Keratinocyte (primary cell): ENCODE measurements at regions not wholly inside any gene's neighbourhood (a gene's known extent, or its start where the extent isn't known, plus 50 kb on each side); places are given as distances from the start of the nearest gene placed in this dataset.

Source experiments
- DNase-seq: peaks from one replicate; pipeline ENCODE4 v3.0.0-alpha.2; 2011; ENCODE audit warnings: low read depth, missing footprints, low spot score
- FAIRE-seq: peaks from 2 replicates; lab custom pipeline; 2011; peaks lifted over from hg19 to GRCh38; lab: Jason Lieb, UNC
- H2AFZ ChIP-seq: 2 replicates; pipeline ENCODE4 v1.6.0; 2012; ENCODE audit warnings: low read length, control low read depth, inconsistent platforms; ENCODE audit not compliant: control insufficient read depth
- H3K27ac ChIP-seq: 2 replicates; pipeline ENCODE4 v1.5.1; 2011; ENCODE audit warnings: low read length; ENCODE audit not compliant: control insufficient read depth, insufficient read depth
- H3K27me3 ChIP-seq: 3 replicates; pipeline ENCODE4 v1.6.0; 2011; ENCODE audit warnings: low read length; ENCODE audit not compliant: control insufficient read depth, insufficient read depth; ENCODE audit errors: extremely low read depth
- H3K36me3 ChIP-seq, 2 experiments: 2 replicates in 1 of 2; 3 replicates in 1 of 2; pipeline ENCODE4 v1.5.1; 2011; ENCODE audit warnings: low read length in 2 of 2, mild to moderate bottlenecking in 1 of 2; ENCODE audit not compliant: control insufficient read depth in 2 of 2, insufficient read depth in 2 of 2; ENCODE audit errors: extremely low read depth in 1 of 2
- H3K4me1 ChIP-seq: 3 replicates; pipeline ENCODE4 v1.5.1; 2011; ENCODE audit warnings: low read length; ENCODE audit not compliant: control insufficient read depth, insufficient read depth; ENCODE audit errors: extremely low read depth
- H3K4me2 ChIP-seq: 3 replicates; pipeline ENCODE4 v1.6.0; 2011; ENCODE audit warnings: low read depth, low read length; ENCODE audit not compliant: control insufficient read depth, insufficient read depth; ENCODE audit errors: extremely low read depth
- H3K4me3 ChIP-seq, 3 experiments: fragments of 200-600 bp in 1 of 3; sonication (generic) in 1 of 3; 2 replicates in 2 of 3; 3 replicates in 1 of 3; pipeline ENCODE4 v1.5.1; 2011 to 2016; ENCODE audit warnings: low read length in 3 of 3, mild to moderate bottlenecking in 3 of 3, control low read depth in 2 of 3, inconsistent platforms in 1 of 3, low read depth in 1 of 3, mixed read lengths in 1 of 3, mixed run types in 1 of 3, moderate library complexity in 1 of 3; ENCODE audit not compliant: control insufficient read depth in 2 of 3, insufficient read depth in 2 of 3; ENCODE audit errors: extremely low read depth in 1 of 3
- H3K79me2 ChIP-seq: 2 replicates; pipeline ENCODE4 v1.6.0; 2012; ENCODE audit warnings: low read length; ENCODE audit not compliant: control insufficient read depth, insufficient read depth
- H3K9ac ChIP-seq: 3 replicates; pipeline ENCODE4 v1.6.0; 2011; ENCODE audit warnings: low read length; ENCODE audit not compliant: control insufficient read depth, insufficient read depth; ENCODE audit errors: extremely low read depth
- H3K9me1 ChIP-seq: 3 replicates; pipeline ENCODE4 v1.6.0; 2011; ENCODE audit warnings: low read length; ENCODE audit not compliant: control insufficient read depth, insufficient read depth; ENCODE audit errors: extremely low read depth
- H3K9me3 ChIP-seq: 2 replicates; pipeline ENCODE4 v1.5.1; 2012; ENCODE audit warnings: low read depth, low read length; ENCODE audit not compliant: control insufficient read depth
- H4K20me1 ChIP-seq: 3 replicates; pipeline ENCODE4 v1.6.0; 2011; ENCODE audit warnings: low read length; ENCODE audit not compliant: control insufficient read depth, insufficient read depth; ENCODE audit errors: extremely low read depth
- CTCF ChIP-seq, 3 experiments: IDR thresholded peaks in 1 of 3; conservative IDR thresholded peaks in 1 of 3; optimal IDR thresholded peaks in 1 of 3; 2 replicates in 2 of 3; 3 replicates in 1 of 3; pipeline versions ENCODE3 to v1.5.1; 2011; ENCODE audit warnings: low read length in 3 of 3, mild to moderate bottlenecking in 3 of 3, moderate library complexity in 2 of 3, control low read depth in 1 of 3, inconsistent platforms in 1 of 3; ENCODE audit not compliant: insufficient read depth in 2 of 3; ENCODE audit errors: extremely low read depth in 1 of 3
- EZH2 ChIP-seq: IDR thresholded peaks from one replicate; pipeline ENCODE4 v1.6.1; 2012; ENCODE audit warnings: inconsistent platforms, mild to moderate bottlenecking, low read length, moderate library complexity
- dilution Hi-C: fragments of 300-500 bp; cut with MboI; formaldehyde crosslinking; loops from one replicate; pipeline ENCODE4 v1.7.0; 2020; ENCODE audit warnings: low sequenced_read_pairs; ENCODE audit not compliant: extremely low pct_ligation_motif_present

GRCh38 chr3:72154391-72155335, 369.7 kb upstream of the PROK2 start:
- Histone ChIP-seq H3K79me2 (no peaks in the 10 kb centered on the region), H3K36me3 (no peaks in the 10 kb centered on the region), H3K9me3 (peaks cover 2% of the 10 kb centered on the region), H3K4me2 (no peak overlapping the region), H3K9ac (no peak overlapping the region), H4K20me1 (no peaks in the 10 kb centered on the region), H3K4me3 (no peak overlapping the region), H3K27ac (no peak overlapping the region), H3K9me1 (no peaks in the 10 kb centered on the region), H2AFZ (no peak overlapping the region), H3K27me3 (peaks cover 5% of the 10 kb centered on the region), H3K4me1 (no peaks in the 10 kb centered on the region)
- FAIRE-seq = no peak
- dilution Hi-C loops = no loop called here
- TF ChIP-seq EZH2 (no peak), CTCF (optimal IDR thresholded peaks at IDR 0.05 in 1 of 3, IDR thresholded peaks at IDR 0.05 in 1 of 3, conservative IDR thresholded peaks at IDR 0.05 in 1 of 3; ENCODE audit: extremely low read depth in 1 of 3, insufficient read depth in 2 of 3, low read length in 3 of 3) (no peak)
- DNase-seq = no peak

DNA sequence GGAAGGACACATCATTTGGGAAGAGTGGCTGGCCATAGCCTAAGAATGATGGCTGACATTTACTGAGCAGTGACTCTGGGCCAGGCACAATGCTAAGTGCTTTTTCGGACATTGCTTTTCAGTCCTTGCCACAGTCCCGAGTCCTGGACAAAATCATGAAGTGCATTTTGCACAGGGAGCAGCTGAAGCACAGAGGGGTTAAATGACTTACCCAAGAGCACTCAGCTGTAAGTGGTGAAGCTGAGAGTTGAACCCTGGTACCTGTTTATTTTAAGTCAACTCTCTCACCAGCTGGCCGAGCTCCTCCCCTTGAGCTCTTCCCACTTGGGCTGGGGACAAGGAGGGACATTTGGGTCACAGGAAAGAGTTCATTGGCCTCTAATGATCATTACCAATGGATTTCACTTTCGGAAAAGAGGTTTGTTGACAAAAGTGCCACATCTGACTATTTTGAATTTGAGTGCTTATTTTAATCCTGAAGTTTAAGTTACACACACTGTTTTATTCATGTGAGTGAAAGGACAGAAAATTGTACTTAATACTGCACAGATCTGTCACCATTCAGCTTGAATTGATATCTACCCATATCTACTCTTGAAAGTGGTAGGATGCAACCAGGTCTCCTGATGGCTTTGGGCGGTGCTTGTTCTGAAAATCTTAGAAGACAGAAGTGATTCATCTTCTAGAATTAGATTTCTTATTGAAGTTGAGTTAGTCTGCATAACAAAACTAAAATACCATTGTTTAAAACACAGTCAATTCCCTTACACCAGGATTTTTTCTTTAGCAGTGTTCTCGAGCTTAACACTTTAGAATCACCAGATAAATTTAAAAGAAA, 368.7 kb upstream of the PROK2 start:
- Histone ChIP-seq H3K27ac (no peak overlapping the region), H3K27me3 (peaks cover 5% of the 10 kb centered on the region), H3K4me1 (no peaks in the 10 kb centered on the region), H2AFZ (no peak overlapping the region), H3K79me2 (no peaks in the 10 kb centered on the region), H3K9me3 (peaks cover 2% of the 10 kb centered on the region), H3K36me3 (no peaks in the 10 kb centered on the region), H3K9ac (no peak overlapping the region), H3K9me1 (no peaks in the 10 kb centered on the region), H3K4me2 (no peak overlapping the region), H4K20me1 (no peaks in the 10 kb centered on the region), H3K4me3 (no peak overlapping the region)
- FAIRE-seq = no peak
- dilution Hi-C loops = no loop called here
- no peak for DNase-seq
- no peak for TF ChIP-seq EZH2
- TF ChIP-seq CTCF (optimal IDR thresholded peaks at IDR 0.05 in 1 of 3, IDR thresholded peaks at IDR 0.05 in 1 of 3, conservative IDR thresholded peaks at IDR 0.05 in 1 of 3; ENCODE audit: extremely low read depth in 1 of 3, insufficient read depth in 2 of 3, low read length in 3 of 3) = no peak
